ENCODE measurements at regions not wholly inside any gene's neighbourhood (a gene's known extent, or its start where the extent isn't known, plus 50 kb on each side); places are given as distances from the start of the nearest gene placed in this dataset.
A peak's percentile ranks its signal among the peaks of the same experiment; 100 is the strongest.

DNA sequence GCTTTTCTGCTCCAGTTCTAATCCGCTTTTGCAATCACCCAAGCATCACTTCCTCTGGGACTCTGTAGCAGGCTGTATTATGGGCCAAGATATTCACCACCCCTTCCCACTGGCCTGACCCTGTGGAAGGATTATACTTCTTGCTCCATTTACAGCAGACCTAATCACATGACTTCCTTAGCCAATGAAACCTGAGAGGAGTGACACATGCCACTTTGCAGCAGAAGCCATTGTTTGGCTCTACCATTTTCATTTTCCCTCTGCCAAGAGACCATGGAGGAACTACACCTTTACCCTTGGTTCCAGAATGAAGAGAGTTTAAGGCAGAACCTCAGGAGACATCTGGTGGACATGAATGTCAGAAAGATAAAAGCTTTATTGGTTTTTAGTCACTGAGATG, 134.9 kb upstream of the HSD17B12 start:
- DNase-seq, result no peak

DNA sequence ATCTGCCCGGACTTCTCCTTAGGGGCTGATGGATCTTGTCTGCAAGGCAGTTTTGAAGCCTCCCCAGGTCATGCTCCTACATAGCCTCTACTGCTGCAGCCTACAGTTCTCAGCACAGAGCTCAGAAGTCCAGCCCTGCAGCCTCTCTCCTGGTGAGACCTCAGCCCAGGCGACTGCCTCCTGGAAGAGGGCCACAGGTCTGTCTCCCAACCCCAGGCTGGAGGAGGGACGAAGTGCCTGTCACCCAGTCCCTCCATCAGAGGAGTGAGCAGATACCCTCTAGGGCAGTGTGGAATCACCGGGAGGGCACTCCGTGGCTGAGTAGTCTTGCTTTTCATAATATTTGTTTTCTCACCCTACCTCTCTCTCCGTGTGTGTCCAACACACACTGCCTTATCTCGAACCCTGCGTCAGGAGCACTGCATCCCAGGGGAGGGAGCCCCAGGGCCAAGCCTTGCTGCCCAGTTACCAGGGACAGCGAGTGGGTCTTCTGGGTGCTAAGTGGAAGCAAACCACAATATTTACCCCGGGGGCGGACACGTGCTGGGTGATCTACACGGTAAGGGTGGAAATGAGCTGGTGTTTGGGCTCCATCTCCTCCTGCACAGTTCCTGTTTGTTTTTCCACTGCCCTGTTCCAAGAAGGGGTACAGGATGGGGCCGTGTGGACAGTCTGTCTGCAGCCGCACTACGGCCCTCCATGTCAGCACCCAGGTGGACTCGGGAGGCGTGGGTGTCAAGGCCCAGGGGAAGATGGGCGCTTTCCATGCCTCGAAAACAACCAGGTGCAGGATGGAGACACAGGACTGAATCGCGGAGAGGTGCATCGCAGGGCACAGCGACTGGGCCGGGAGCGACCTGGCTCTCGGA, 133.7 kb upstream of the HSD17B12 start:
- DNase-seq, result no peak

DNA sequence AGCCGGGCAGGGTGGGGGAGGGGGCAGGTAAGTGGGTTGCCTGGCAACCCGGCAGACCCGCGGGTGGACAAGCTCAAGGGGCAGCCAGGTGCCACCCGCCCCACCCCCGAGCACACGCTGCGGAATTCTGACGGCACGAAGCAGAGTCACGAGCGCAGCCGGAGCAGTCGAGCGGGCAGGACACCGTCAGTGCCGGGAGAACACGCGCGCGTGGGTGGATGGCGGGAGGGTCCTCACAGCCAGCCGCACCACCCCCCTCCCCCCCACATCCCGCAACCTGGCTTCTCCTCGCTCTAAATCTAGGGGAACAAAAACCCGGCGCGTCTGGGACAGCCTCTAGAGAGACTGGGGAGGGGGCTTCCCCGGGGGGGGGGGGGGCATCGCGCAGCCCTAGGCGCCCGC, 133.1 kb upstream of the HSD17B12 start:
- no peak for DNase-seq

DNA sequence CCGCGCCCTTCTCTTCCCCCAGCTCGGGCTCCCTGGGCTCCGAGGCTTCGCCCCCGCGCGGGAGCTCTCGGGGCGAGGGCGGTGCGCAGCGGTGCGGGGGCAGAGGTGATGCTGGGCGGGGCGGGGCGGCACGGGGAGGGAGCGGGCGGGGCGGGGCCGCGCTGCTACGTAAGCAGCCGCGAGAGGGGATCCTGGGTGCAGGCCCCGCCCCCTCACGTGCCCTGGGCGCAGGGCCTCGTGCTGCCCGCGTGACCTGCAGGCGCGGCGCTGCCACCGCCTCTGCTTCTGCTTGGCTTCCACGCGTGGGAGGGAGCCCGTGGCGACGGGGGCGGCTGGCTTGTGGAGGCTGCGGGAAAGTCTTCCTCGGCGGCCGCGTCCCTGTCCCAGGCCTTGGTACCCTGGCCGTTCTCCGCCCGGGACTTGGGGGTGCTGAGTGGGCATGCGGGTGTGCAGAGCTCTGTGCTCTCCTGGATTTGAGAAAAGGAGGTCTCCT, 132.6 kb upstream of the HSD17B12 start:
- DNase-seq, result no peak

DNA sequence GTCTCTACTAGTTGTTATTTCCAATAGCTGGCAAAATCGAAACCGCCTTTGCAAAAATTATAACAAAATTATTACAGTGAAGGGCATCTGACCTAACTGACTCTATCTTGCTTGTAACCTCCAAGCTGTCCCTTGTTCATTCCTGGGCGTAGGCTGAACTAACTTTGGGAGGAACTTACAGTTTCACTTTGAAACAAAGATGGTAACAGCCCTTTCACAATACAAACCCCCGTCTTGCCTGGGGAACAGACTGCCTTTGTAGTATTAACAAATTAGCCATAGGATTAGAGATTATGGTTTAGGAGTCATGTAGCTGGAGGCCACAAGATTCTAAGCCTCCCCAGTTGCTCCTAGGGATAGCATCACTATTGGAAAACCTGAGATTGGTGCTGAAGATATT, 131.6 kb upstream of the HSD17B12 start:
- no peak for DNase-seq

DNA sequence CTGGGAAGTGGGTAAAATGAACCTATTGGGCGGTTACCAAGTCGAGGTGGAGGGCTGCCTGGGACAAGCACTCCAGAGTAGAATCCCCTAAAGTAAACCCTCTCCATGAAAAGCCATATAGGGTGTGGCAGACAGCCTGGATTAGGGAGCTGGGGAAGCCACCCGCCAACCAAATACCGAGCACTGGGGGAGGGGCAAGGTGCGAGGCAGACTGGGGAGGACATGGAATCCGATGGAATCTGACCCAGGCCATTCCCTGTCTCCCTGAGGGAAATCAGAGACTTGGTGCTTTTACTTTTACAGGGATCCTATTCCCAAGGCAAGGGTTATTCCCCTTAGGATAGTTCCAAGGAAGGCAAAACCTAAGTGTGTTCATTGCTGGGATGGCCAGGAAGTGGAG, 130.9 kb upstream of the HSD17B12 start:
- DNase-seq, result no peak

DNA sequence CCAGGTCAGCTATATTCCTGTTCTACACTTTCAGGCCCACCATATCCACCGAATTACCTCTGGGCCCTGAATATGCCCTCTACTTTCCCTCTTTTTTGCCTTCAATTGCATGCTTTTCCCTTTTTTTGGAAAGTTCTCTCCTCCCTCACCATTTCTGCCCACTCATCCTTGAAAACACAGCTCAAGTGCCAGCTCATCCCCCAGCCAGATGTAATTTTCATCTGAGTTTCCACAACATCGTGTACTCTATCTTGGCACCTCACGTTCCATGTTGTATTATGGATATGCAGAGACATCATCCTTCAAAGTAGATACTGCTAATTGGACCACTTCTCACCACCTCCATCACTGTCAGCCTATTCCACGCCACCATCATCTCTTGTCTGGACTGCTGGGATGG, 129.8 kb upstream of the HSD17B12 start:
- DNase-seq, result no peak

DNA sequence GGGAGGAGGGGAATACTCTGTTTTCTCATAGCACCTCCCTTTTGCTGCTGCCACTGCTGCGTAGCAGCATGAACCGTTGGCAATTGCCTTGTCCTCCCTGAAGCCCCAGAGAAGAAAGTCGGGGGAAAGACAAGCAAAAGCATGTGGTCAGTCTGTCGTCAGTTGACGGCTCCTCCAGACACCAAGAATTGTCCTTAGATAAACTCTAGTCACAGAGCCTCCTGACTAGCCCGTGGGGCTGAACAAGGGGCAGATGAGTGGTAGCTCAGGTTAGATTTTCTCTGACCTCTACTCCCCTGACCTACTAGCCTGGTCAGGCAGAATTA, 126.4 kb upstream of the HSD17B12 start:
- no peak for DNase-seq

DNA sequence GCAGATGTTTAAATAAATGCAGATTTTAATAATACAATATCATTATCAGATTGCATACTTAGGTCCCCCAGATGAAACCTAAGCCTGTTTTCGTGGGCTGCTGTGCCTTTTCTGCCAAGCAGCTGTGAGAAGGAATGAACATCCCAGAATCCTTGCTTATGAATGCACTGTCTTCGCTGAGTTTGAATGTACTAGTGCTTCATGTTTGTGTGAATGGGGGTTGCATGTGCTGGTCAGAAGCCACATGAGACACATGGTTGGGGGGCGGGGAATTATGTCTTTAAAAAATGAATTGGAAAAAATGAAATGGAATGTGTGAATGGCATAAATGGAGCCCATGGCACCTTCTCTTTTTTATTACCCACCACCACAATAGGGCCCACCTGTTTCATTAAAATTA, 125.4 kb upstream of the HSD17B12 start:
- no peak for DNase-seq

DNA sequence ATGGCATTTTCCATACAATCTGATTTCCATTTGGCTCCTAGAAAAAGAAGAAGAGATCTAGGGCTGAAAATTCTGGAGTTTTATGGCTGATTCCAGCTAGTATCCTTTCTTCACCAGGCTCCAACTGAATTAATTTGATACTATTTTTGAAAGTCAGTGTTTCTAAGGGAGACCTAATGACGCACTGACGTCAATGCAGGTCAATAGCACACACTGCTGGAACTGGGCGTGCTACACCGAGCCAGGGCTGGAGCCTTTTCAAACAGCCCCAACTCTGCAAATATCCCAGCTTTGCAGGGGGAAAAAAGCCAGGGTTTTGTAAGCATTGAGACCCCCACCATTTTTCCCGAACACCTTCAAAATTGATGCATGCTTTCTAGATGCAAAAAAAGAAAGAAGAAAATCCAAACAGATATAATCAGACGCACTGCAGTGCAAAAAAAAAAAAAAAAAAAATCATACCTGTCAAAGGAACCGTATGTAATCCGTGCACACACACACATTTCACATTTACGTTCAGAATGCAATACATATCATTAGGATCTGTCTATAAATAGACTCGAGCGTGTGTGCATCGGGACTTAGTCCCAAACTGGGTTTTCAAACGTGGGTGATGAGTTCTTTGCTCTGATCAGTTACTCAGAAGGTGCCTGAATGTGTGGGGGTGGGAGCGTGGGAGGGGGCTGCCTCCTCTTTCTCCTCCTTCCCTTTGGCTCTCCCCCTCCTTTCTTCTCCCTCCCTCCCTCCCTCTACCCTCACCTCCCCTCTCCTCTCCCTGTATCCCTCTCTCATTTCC, 124.5 kb upstream of the HSD17B12 start:
- DNase-seq, result no peak

DNA sequence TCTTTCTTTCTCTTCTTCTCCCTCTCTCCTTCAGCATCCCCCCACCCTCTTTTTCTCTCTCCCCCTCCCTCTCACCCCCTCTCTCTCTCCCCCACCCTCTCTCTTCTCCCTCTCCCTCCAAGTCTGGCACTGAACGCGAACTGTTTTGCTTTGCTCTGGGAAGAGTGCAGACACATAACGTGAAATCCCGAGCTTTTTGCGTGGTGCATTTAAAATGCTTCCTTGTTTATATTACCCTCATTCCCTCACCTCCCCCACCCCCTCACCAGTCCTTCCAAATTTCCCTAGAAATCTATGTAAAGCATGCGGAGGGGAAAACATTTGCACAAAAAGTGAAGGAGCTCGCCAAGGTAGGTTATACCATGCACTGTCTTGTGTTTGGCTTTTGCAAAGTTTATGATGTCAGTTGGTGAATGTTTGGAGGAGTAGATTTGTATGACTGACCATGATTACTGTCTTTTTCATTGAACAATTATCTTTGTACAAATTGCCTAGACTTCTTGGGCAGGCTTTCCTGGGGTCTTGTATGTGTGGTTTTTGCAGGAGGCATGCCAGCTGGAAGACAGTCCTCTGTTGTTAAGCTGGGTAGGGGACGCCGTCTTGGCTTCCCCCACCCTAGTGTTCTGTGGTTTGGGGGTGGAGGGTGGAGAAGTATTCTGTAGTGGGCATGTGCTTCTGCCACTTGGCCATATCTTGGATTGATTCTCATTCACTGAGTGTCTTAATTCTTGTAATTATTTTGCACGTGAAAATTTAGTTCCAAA, 123.7 kb upstream of the HSD17B12 start:
- no peak for DNase-seq

DNA sequence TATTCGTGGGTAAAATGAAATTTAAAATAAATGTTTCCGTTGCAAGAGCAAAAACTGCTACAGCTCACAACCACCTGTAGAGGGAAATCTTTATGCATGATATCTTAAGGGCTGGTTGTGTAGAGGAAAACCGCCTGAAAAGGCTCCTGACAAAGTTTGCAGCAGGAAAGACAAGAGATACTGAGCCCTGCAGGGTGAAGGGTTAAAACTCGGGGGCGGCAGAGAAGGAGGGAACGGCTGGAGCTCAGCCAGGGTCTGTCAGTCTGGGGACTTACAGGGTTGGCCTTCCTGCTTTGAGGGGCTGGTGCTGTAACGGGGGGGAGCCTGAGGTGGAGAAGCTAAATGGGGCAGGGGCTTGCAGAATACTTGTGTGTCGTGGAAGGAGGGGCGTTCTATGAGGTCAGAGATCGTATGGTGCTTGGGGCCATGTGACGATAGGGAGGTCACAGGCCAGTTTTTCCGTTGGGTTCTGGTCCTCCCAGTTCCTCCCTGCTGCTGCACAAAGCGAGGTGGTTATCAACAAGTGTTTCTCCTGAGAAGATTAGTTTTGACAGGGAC, 122.9 kb upstream of the HSD17B12 start:
- no peak for DNase-seq

DNA sequence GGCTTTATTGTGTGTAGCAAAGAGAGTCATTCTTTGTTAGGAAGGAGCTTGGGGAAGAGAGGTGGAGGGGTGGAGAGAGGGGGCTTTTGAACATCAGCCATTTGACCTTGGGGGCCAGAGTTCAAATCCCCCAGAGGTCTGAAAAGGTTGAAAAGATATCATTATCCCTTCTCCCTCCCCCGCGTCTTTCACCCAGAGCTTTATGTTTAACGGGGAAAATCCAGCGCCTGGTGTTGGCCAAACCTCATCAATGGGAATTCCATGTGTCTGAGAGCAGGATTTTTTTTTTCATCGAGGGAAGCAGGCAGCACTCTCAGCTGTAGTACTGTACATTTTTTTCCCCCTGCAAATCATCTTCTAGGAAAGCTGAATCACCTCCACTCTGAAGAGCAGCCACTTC, 122.4 kb upstream of the HSD17B12 start:
- DNase-seq, result no peak

DNA sequence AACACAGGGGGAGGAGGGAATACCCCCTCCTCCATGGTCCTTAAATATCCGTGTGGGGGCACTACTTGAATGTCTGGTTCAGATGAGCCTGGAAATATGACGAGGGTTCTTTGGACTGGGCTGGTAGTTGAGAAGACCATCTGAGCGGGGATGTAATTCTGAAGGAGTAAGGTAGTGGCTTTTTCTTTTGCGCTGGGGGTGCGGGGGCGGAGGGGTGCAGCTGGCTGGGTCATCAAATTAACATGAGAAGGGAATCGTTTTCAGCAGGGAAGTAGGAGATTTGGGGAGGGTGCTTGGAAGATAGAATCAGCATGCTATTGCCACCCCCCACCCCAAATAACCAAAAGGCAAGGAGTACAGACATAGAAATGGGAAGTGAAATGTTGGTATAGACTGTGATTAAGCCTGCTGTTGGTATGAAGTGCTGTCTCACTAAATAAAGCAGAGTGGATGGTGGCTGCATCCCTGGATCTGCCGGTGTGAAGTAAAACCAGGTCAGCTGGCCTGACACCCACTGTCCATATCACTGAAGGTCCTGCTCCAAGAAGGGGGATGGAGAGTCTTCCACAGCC, 121.9 kb upstream of the HSD17B12 start:
- DNase-seq, result no peak

DNA sequence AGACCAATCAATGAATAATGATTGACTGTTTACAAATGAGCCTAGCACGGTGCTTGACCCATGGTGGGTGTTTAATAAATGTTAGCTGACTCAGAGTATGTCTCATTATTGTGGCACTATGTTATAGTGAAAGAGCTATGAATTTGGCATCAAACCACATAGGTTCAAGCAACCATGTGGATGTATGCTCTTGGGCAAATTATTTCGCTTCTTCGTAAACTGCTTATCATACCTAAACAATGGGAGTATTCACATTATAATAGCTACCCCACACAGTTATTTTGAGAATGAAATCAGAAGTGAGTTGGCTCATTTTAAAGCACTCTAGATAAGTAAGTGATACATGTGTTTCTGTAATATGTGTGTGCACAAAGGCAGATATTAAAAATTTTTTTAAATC, 118.7 kb upstream of the HSD17B12 start:
- DNase-seq, result no peak

DNA sequence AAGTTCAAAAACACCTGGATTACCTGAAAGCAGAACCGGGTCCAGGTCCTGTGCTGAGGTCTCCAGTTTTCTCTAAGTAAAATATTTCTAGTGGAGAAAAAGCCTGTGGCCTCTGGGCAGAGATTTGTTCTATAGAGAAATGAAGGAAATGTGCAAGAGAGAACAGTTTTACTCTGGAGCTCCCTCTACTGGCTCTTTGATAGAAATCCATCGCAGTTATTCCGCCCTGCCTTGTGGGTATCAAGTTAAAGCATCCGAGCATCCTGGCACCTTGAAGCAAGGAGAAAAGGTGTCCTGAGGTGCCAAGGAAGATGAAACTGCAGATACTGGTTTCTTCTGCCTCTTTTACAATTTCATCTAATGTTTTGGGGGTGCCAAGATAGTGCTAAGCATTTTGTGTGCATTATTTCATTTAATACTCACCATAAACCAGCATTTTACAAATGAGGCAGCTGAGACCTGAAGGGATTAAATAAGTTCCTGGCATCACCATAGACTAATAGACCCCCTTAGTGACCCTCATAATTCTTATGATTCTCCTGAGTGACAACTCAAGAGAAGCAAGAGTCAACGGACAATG, 113.1 kb upstream of the HSD17B12 start:
- DNase-seq, result peak in 1 of 2 experiments; percentile 31

DNA sequence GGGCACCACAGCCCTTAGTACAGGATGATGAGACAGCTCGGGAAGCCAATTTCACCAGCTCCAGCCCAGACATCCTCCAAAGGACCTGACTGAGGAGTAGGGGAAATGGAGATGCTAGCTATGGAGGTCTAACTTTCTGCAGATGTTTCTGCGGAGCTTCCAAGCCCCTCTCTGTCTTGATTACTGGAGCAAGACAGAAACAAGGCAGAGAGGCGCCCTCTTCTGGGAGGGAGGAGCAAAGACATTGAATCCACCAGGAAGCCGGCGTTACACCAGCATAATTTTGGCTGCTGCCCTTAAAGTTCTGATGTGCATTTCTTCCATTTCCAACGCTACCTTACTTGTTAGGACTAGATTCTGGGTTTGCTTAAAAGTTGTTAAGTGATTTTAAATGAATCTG, 107.3 kb upstream of the HSD17B12 start:
- no peak for DNase-seq

DNA sequence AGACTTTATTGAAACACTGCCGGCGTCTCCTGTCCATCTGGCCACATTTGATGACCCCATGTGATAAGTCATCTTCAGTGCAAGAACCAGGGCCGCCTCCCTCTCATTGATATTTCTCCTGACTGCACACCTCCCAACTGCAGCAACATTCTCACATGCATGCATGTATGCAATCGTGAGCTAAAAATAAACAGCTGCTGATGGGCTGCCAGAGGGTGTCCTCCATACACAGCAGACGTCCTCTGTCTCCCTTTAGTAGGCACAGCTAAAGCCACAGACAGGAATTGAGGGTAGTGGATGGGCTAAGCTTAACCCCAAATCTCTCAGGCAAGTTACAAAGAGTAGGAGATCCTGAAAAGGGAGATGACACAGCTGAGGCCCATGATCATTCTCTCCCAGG, 106.7 kb upstream of the HSD17B12 start:
- DNase-seq, result no peak

DNA sequence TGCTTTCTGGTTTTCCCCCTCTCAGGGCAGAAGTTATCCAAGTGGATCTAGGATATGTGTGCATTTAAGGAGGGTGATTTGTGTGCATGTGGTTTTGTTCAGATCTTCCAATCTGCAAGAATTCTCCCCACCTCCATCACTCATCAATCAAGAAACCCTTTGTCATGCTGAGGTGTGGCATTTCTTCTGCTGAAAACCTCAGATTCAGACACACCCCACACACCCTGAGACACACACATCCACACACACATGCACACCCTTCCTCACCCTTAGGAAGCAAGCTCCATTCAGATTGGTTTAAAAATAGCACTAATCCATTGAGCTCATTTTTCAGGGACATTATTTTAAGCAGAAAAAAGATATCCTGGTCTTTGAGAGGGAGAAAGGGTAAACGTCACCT, 106.1 kb upstream of the HSD17B12 start:
- DNase-seq, result no peak

DNA sequence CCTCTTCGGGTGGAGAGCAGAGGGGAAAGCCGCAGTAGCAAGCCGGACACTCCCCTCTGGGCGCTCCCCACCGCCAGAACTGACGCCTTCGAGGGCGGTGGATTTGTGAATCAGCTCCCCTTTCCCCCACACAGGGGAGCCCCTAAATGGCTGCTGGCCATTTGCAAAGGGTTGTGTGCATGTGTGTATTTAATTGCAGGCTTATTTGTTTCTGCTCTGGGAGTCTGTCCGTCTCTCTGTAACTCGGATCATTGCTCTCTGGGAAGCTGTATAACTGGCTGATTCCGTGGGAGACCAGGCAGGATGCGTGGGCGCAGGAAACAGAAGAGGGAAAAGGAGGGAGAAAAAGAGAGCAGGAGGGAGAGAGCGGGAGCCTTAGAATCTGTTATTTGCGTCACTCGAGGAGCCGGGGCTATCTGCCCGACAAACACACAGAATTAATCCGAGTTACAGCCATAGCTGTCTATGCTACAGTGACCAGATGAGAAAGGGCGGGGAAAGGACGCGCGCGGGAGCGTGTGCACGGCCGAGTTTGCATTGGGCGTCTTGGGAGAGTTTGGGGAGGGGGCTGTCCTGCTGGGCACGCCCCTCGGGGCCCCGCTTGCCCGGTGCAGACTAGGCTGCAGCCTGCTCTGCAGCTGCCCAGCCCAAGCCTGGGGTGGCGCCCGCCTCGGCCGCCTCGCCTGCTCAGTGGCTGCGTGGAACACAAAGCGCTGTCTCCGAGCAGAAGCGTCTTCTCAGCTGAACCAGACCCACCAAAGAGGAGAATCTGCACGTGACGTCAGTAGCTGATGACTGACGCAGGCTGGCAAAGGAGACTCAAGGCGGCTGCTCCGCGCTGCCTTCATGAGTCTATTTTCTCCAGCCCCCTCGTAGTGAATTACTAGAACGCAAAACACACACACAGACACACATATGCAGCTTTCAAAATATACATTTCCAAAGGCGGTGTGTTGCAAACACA, 105.3 kb upstream of the HSD17B12 start:
- peak in 1 of 2 experiments; percentile 15 for DNase-seq

DNA sequence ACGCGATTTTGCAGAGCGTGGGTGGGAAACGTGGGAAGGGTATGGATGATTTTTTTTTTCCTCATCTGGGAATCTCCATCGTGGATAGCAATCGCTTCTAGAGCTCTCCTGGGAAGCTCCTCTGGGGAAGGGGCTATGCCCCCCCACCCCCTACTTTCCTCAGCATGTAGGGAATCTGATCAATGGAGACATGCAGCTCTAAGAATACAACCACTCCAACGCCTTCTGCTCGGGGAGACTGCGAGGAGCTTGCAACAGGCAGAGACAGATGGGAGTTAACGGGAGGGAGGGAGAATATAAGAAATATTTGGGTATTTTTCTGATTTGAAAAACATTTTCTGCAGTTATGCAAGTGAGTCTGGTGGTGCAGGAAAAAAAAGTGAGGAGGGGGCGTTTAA, 104.6 kb upstream of the HSD17B12 start:
- no peak for DNase-seq
